NT2/D1 (cell line): ENCODE measurements at regions not wholly inside any gene's neighbourhood (a gene's known extent, or its start where the extent isn't known, plus 50 kb on each side); places are given as distances from the start of the nearest gene placed in this dataset.

ENCODE experiments used
- SUZ12 ChIP-seq: IDR thresholded peaks from 2 replicates; pipeline ENCODE4 v1.6.1; 2011; ENCODE audit not compliant: insufficient read length, insufficient read depth; ENCODE audit errors: extremely low read depth
- YY1 ChIP-seq: IDR thresholded peaks from 2 replicates; pipeline ENCODE4 v1.6.1; 2011; ENCODE audit not compliant: insufficient read length, insufficient read depth
- ZNF274 ChIP-seq: IDR thresholded peaks from 2 replicates; pipeline ENCODE4 v1.6.1; 2011; ENCODE audit warnings: mild to moderate bottlenecking, low read depth, low read length

DNA sequence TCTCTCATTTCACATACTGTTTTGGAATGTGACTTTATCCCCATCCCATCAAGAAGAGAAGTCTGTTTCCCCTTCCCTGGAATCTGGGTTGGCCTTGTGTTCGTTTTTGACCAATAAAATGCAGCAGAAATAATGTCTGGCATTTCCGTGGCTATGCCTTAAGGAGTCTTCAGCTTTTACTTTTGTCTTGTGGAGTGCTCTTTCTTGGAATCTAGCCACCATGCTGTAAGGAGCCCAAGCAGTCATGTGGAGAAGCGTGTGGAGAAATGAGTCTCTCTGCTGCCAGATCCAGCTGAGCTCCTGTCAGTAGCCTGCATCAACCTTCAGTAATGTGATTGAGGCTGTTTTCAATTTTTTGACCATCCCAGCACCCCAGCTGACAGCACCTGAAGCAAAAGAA is 84.4 kb upstream of the ARMCX2 start:
- TF ChIP-seq SUZ12 (no peak), YY1 (no peak), ZNF274 (no peak)
